Nephron progenitor cell (in vitro differentiated cells): ENCODE measurements at regions not wholly inside any gene's neighbourhood (a gene's known extent, or its start where the extent isn't known, plus 50 kb on each side); places are given as distances from the start of the nearest gene placed in this dataset.
"Not testable (repeated sequence)": the region's sequence is repeated elsewhere in the genome, so short reads cannot be mapped to it uniquely, and the experiment has no call there.

Experiments used
- DNase-seq: peaks from one replicate; pipeline ENCODE4 v3.0.0; 2021
- H3K27ac Mint-ChIP-seq: 2 replicates; pipeline ENCODE4 v1.8.0; 2021; ENCODE audit warnings: mild to moderate bottlenecking, moderate library complexity, mixed read lengths
- H3K27me3 Mint-ChIP-seq: 2 replicates; pipeline ENCODE4 v1.8.0; 2021; ENCODE audit warnings: mild to moderate bottlenecking, low read depth, mixed read lengths; ENCODE audit not compliant: poor library complexity
- H3K36me3 Mint-ChIP-seq: 2 replicates; pipeline ENCODE4 v1.8.0; 2021; ENCODE audit warnings: low read depth, mixed read lengths
- H3K4me1 Mint-ChIP-seq: 2 replicates; pipeline ENCODE4 v1.8.0; 2021; ENCODE audit warnings: mixed read lengths
- H3K4me3 Mint-ChIP-seq: 2 replicates; pipeline ENCODE4 v1.8.0; 2021; ENCODE audit warnings: mild to moderate bottlenecking, moderate library complexity, mixed read lengths
- H3K9me3 Mint-ChIP-seq: 2 replicates; pipeline ENCODE4 v1.8.0; 2021; ENCODE audit warnings: mild to moderate bottlenecking, moderate library complexity, mixed read lengths
- TF ChIP-seq, protein P1 (sequence below): fragments of 200-600 bp; sonication (generic); IDR thresholded peaks from 2 replicates; pipeline ENCODE4 v1.5.0; 2021; ENCODE audit warnings: antibody characterized with exemption

DNA sequence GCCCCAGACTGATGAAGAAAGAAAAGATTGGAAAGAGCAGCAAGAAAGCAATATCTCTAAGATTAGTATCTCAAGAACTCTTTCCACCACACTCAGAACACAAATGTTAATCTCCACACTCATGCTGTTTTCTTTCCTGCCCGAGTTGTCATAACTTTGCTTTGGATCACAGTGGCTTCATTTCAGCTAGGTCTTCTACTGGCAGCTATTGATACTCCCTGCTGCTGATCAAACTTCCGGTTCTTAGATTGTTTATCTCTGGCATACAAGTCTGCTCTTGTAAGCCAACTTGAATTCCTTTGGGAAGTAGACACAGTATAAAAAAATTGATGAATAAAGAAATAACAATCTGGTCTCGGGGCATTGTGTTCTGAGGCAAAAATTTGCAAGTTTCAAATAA lies 77.7 kb upstream of the SPEF2 start:
- no peak for DNase-seq
- peaks cover 1% of the 10 kb centered on the region for H3K27me3 Mint-ChIP-seq
- no peaks in the 10 kb centered on the region for H3K4me1 Mint-ChIP-seq
- TF ChIP-seq, protein P1, sequence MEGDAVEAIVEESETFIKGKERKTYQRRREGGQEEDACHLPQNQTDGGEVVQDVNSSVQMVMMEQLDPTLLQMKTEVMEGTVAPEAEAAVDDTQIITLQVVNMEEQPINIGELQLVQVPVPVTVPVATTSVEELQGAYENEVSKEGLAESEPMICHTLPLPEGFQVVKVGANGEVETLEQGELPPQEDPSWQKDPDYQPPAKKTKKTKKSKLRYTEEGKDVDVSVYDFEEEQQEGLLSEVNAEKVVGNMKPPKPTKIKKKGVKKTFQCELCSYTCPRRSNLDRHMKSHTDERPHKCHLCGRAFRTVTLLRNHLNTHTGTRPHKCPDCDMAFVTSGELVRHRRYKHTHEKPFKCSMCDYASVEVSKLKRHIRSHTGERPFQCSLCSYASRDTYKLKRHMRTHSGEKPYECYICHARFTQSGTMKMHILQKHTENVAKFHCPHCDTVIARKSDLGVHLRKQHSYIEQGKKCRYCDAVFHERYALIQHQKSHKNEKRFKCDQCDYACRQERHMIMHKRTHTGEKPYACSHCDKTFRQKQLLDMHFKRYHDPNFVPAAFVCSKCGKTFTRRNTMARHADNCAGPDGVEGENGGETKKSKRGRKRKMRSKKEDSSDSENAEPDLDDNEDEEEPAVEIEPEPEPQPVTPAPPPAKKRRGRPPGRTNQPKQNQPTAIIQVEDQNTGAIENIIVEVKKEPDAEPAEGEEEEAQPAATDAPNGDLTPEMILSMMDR: no peak
- peaks cover 16% of the 10 kb centered on the region for H3K9me3 Mint-ChIP-seq
- H3K36me3 Mint-ChIP-seq: no peaks in the 10 kb centered on the region
- no peak overlapping the region for H3K4me3 Mint-ChIP-seq
- no peak overlapping the region for H3K27ac Mint-ChIP-seq

DNA sequence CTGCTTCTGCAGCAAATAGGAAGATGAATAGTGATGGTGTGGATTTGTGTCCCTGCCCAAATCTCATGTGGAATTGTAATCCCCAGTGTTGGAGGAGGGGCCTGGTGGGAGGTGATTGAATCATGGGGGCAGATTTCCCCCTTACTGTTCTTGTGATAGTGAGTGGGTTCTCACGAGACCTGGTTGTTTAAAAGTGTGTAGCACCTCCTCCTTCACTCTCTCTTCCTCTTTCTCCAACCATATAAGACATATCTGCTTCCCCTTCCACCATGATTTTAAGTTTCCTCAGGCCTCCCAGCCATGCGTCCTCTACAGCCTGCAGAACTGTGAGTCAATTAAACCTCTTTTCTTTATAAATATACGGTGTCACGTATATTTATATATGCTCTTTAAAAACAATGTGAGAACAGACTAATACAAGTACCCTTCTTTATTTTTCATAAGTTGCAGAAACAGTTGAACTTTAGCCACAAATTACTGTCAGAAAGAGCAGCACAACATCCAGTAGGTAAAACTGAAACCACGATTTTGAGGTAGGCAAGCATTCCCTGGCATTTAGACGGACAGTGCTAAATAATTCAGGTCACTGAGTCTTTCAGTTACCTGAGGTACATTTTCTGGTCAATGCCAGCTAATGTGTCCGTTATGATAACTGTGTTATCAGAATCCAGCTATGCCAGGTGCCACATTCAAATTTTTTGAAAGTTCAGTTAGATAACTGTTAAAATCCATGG lies 79.3 kb upstream of the SPEF2 start:
- Mint-ChIP-seq H3K4me3 (no peak overlapping the region), H3K27me3 (peaks cover 2% of the 10 kb centered on the region), H3K36me3 (no peaks in the 10 kb centered on the region), H3K4me1 (no peaks in the 10 kb centered on the region), H3K9me3 (peaks cover 18% of the 10 kb centered on the region), H3K27ac (no peak overlapping the region)
- no peak for DNase-seq
- TF ChIP-seq, protein P1: no peak

DNA sequence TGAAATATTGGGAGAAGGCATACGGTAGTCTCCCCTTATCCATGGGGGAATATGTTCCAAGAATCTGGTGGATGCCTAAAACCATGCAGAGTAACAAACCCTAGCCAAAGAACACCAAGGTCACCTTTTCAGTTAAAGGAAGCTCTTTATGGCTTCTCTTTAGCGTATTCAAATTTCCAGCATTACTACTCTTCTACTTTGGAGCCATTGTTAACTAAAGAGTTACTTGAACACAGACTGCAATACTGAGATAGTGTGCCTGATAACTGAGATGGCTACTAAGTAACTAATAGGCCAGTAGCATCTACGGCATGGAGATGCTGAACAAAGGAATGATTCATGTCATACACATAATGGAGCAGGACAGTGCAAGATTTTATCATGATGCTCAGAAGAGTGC lies 84.5 kb upstream of the SPEF2 start:
- TF ChIP-seq, protein P1: no peak
- peaks cover 13% of the 10 kb centered on the region for H3K9me3 Mint-ChIP-seq
- H3K4me1 Mint-ChIP-seq: no peaks in the 10 kb centered on the region
- H3K36me3 Mint-ChIP-seq: no peaks in the 10 kb centered on the region
- H3K4me3 Mint-ChIP-seq: no peak overlapping the region
- H3K27me3 Mint-ChIP-seq: peaks cover 2% of the 10 kb centered on the region
- no peak for DNase-seq
- H3K27ac Mint-ChIP-seq: no peak overlapping the region

DNA sequence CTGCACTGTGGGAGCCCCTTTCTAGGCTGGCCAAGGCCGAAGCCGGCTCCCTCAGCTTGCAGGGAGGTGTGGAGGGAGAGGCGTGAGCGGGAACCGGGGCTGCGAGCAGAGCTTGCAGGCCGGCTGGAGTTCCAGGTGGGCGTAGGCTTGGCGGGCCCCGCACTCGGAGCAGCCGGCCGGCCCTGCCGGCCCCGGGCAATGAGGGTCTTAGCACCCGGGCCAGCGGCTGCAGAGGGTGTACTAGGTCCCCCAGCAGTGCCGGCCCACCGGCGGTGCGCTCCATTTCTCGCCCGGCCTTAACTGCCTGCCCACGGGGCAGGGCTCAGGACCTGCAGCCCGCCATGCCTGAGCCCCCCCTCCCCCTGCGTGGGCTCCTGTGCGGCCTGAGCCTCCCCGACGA lies 86.1 kb upstream of the SPEF2 start:
- H3K4me1 Mint-ChIP-seq, H3K27ac Mint-ChIP-seq, H3K4me3 Mint-ChIP-seq, H3K36me3 Mint-ChIP-seq, H3K27me3 Mint-ChIP-seq, DNase-seq: not testable (repeated sequence)
- H3K9me3 Mint-ChIP-seq: peaks cover 13% of the 10 kb centered on the region

DNA sequence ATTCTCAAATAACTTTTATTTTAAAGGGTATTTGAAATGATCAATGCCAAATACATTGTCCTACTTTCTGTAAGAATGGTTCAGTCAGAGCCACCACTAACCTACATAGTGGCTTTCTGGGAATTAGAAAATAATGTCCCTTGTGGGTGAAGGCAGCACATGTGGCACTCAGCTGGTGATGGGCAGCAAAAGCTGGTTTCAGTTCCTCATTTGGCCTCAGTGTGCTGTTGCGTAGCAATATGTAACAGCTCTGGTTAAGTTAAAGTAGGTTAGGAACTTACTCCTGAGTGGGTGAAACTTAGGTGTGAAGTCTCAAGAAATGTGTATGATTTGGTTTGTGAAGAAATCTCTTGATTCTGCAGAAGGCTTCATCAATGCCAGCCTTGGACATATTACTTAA lies 99.6 kb upstream of the SPEF2 start:
- Mint-ChIP-seq H3K4me3 (no peak overlapping the region), H3K9me3 (peaks cover 15% of the 10 kb centered on the region), H3K27ac (no peak overlapping the region), H3K27me3 (no peaks in the 10 kb centered on the region), H3K36me3 (no peaks in the 10 kb centered on the region), H3K4me1 (no peaks in the 10 kb centered on the region)
- TF ChIP-seq, protein P1: no peak
- no peak for DNase-seq

DNA sequence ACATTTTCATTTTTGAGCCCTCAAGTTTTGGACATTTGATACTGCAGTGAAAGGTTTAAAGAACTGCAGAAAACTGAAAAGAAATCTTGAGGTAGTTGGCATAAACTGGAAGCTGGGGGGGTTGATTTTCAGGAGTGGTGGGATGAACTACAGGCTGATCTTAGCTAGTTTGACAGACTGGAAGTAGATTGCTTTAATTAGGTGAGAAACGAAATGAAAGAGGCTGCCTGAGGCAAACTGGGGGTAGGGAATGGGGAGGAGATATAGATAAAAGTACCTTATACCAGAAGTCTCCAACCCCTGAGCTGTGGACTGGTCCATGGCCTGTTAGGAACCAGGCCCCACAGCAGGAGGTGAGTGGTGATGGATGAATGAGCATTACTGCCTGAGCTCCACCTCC lies 101.4 kb upstream of the SPEF2 start:
- no peak overlapping the region for H3K27ac Mint-ChIP-seq
- H3K4me1 Mint-ChIP-seq: no peaks in the 10 kb centered on the region
- H3K36me3 Mint-ChIP-seq: no peaks in the 10 kb centered on the region
- no peak for DNase-seq
- TF ChIP-seq, protein P1: no peak
- H3K9me3 Mint-ChIP-seq: peaks cover 24% of the 10 kb centered on the region
- no peak overlapping the region for H3K4me3 Mint-ChIP-seq
- no peaks in the 10 kb centered on the region for H3K27me3 Mint-ChIP-seq
